ENCODE measurements at regions not wholly inside any gene's neighbourhood (a gene's known extent, or its start where the extent isn't known, plus 50 kb on each side); places are given as distances from the start of the nearest gene placed in this dataset.

GRCh38 chr1:81471255-81471654 is 329.5 kb upstream of the ADGRL2 start:
- no peak overlapping the region for H3K27ac ChIP-seq (ENCODE audit: low read depth, low read length)
- H4K91ac ChIP-seq (replicated peaks; ENCODE audit: insufficient read length, low read length), result no peak overlapping the region
- no peak overlapping the region for H2BK120ac ChIP-seq (replicated peaks; ENCODE audit: low read depth, low read length)
- WGBS, 2 experiments (ENCODE audit: extremely low coverage in 1 of 2, insufficient coverage in 1 of 2, insufficient read length in 1 of 2, insufficient replicate concordance in 2 of 2, low coverage in 1 of 2, low lambda C conversion rate in 2 of 2, missing lambda C conversion rate in 1 of 2), result 87% methylated on average over 2 of the region's 2 CpGs; no CpG with 5 or more reads in 1 of the 2 experiments
- ChIA-PET CTCF (ENCODE audit: partially characterized antibody) (interaction anchor here (0.5 to 2.5 kb wide), 4 partner anchors 10 to 243 kb away, joined by 3 to 6 read pairs (median 4); no protein-coding TSS in a partner anchor), POLR2A (ENCODE audit: partially characterized antibody) (no interaction called here)
- H3K9ac ChIP-seq (replicated peaks in 1 of 4; ENCODE audit: extremely low read depth in 1 of 4, low read depth in 3 of 4, low read length in 3 of 4), result no peak overlapping the region
- no peaks in the 10 kb centered on the region for H4K20me1 ChIP-seq (replicated peaks in 1 of 2; ENCODE audit: control insufficient read depth in 1 of 2, insufficient read depth in 2 of 2, low read length in 2 of 2)
- DNase-seq (ENCODE audit: low read depth in 1 of 2, low spot score in 2 of 2) (no peak), FAIRE-seq (no peak)
- H2BK20ac ChIP-seq (ENCODE audit: low read length), result no peak overlapping the region
- no peak overlapping the region for H2BK15ac ChIP-seq (ENCODE audit: low read length)
- no peak overlapping the region for H2BK5ac ChIP-seq (ENCODE audit: low read depth, low read length)
- no peak overlapping the region for H3K4me3 ChIP-seq (ENCODE audit: extremely low read depth in 1 of 4, insufficient read depth in 2 of 4, low read depth in 3 of 4, low read length in 4 of 4)
- TF ChIP-seq SIRT6 (IDR thresholded peaks at IDR 0.05; ENCODE audit: low read length), result no peak
- no peak for TF ChIP-seq TAF7 (optimal IDR thresholded peaks at IDR 0.05; ENCODE audit: borderline replicate concordance, low read depth, low read length)
- TF ChIP-seq E2F6 (IDR thresholded peaks at IDR 0.05), result no peak
- TF ChIP-seq CHD1 (IDR thresholded peaks at IDR 0.05; ENCODE audit: low read depth, low read length), result no peak
- TF ChIP-seq POU5F1 (IDR thresholded peaks at IDR 0.05; ENCODE audit: low read depth, low read length), result no peak
- TF ChIP-seq CREB1 (IDR thresholded peaks at IDR 0.05), result no peak
- TF ChIP-seq CBX5 (IDR thresholded peaks at IDR 0.05; ENCODE audit: low read depth, low read length), result no peak
- TF ChIP-seq SAP30 (IDR thresholded peaks at IDR 0.05; ENCODE audit: insufficient read depth, insufficient replicate concordance, low read length), result no peak
- no peak for TF ChIP-seq EGR1 (IDR thresholded peaks at IDR 0.05; ENCODE audit: borderline replicate concordance, low read depth, low read length)
- TF ChIP-seq TCF12 (IDR thresholded peaks at IDR 0.05; ENCODE audit: low read depth, low read length), result no peak
- TF ChIP-seq JUN (IDR thresholded peaks at IDR 0.05; ENCODE audit: low read depth, low read length), result no peak
- no peak for TF ChIP-seq FOSL1 (IDR thresholded peaks at IDR 0.05; ENCODE audit: insufficient read depth, low read depth, low read length)
- TF ChIP-seq MAFK (IDR thresholded peaks at IDR 0.05; ENCODE audit: low read depth, low read length), result no peak
- no peak for TF ChIP-seq RXRA (IDR thresholded peaks at IDR 0.05; ENCODE audit: insufficient read depth, low read depth, low read length)
- no peak overlapping the region for H3K4me2 ChIP-seq (ENCODE audit: insufficient read depth in 1 of 2, low read depth in 2 of 2, low read length in 2 of 2)
- no peaks in the 10 kb centered on the region for H3K9me3 ChIP-seq (ENCODE audit: insufficient read depth in 2 of 2, low read depth in 1 of 2, low read length in 1 of 2)
- H4K5ac ChIP-seq (ENCODE audit: insufficient read length, low read depth, low read length), result no peak overlapping the region
- no peak overlapping the region for H3K23ac ChIP-seq (ENCODE audit: insufficient read length)
- H3K4ac ChIP-seq (replicated peaks; ENCODE audit: insufficient read length, low read depth, low read length), result no peak overlapping the region
- H3K56ac ChIP-seq (replicated peaks; ENCODE audit: insufficient read length, low read depth, low read length), result no peak overlapping the region
- H3K79me2 ChIP-seq (ENCODE audit: control insufficient read depth in 1 of 2, insufficient read depth in 2 of 2, low read length in 2 of 2), result no peaks in the 10 kb centered on the region
- H3K18ac ChIP-seq (ENCODE audit: extremely low read depth, low read length), result no peak overlapping the region
- H3K36me3 ChIP-seq (ENCODE audit: control insufficient read depth in 2 of 4, insufficient read depth in 4 of 4, low read length in 3 of 4), result no peaks in the 10 kb centered on the region
- H3K23me2 ChIP-seq (ENCODE audit: low read depth, low read length), result no peaks in the 10 kb centered on the region; the same call in 1 of the 2 replicates
- H2BK12ac ChIP-seq (ENCODE audit: low read depth, low read length), result no peak overlapping the region
- H2AK5ac ChIP-seq (ENCODE audit: low read depth, low read length), result no peak overlapping the region
- no peak overlapping the region for H4K8ac ChIP-seq (ENCODE audit: extremely low read depth, insufficient read depth, low read length)
- H2AFZ ChIP-seq (ENCODE audit: low read length), result no peak overlapping the region
- H3K14ac ChIP-seq (ENCODE audit: insufficient read length), result no peak overlapping the region
- no peaks in the 10 kb centered on the region for H3K4me1 ChIP-seq (replicated peaks in 1 of 4; ENCODE audit: control insufficient read depth in 3 of 4, insufficient read depth in 4 of 4, low read length in 3 of 4)
- H3K79me1 ChIP-seq (ENCODE audit: low read depth, low read length), result no peaks in the 10 kb centered on the region
- no peaks in the 10 kb centered on the region for H3K27me3 ChIP-seq (replicated peaks in 1 of 4; ENCODE audit: control insufficient read depth in 3 of 4, extremely low read depth in 1 of 4, insufficient read depth in 3 of 4, low read length in 3 of 4)

Measured in H1 (cell line).